Glutamatergic neuron (in vitro differentiated cells): ENCODE measurements at regions not wholly inside any gene's neighbourhood (a gene's known extent, or its start where the extent isn't known, plus 50 kb on each side); places are given as distances from the start of the nearest gene placed in this dataset.

Experiments used
- DNase-seq: peaks from one replicate; pipeline ENCODE4 v3.0.0; 2022
- H3K27ac Mint-ChIP-seq: one replicate; pipeline ENCODE4 v1.8.0; 2020; ENCODE audit warnings: mild to moderate bottlenecking, mixed read lengths, inconsistent platforms; ENCODE audit not compliant: unreplicated experiment
- H3K27me3 Mint-ChIP-seq: one replicate; pipeline ENCODE4 v1.8.0; 2020; ENCODE audit warnings: mild to moderate bottlenecking, moderate library complexity, mixed read lengths, inconsistent platforms; ENCODE audit not compliant: unreplicated experiment
- H3K36me3 Mint-ChIP-seq: one replicate; pipeline ENCODE4 v1.8.0; 2020; ENCODE audit warnings: mild to moderate bottlenecking, mixed read lengths, inconsistent platforms; ENCODE audit not compliant: unreplicated experiment
- H3K4me1 Mint-ChIP-seq: one replicate; pipeline ENCODE4 v1.8.0; 2020; ENCODE audit warnings: mild to moderate bottlenecking, low read depth, mixed read lengths, inconsistent platforms; ENCODE audit not compliant: unreplicated experiment
- H3K4me3 Mint-ChIP-seq: one replicate; pipeline ENCODE4 v1.8.0; 2020; ENCODE audit warnings: mild to moderate bottlenecking, mixed read lengths, inconsistent platforms; ENCODE audit not compliant: unreplicated experiment
- H3K9me3 Mint-ChIP-seq: one replicate; pipeline ENCODE4 v1.8.0; 2020; ENCODE audit warnings: mild to moderate bottlenecking, moderate library complexity, mixed read lengths, inconsistent platforms; ENCODE audit not compliant: unreplicated experiment
- TF ChIP-seq, protein P1 (sequence below): fragments of 200-600 bp; sonication (generic); IDR thresholded peaks from one replicate; pipeline ENCODE4 v1.5.0; 2021; ENCODE audit not compliant: partially characterized antibody, unreplicated experiment

GRCh38 chr14:103216399-103216798 is 93.1 kb downstream of the TNFAIP2 start:
- TF ChIP-seq, protein P1, sequence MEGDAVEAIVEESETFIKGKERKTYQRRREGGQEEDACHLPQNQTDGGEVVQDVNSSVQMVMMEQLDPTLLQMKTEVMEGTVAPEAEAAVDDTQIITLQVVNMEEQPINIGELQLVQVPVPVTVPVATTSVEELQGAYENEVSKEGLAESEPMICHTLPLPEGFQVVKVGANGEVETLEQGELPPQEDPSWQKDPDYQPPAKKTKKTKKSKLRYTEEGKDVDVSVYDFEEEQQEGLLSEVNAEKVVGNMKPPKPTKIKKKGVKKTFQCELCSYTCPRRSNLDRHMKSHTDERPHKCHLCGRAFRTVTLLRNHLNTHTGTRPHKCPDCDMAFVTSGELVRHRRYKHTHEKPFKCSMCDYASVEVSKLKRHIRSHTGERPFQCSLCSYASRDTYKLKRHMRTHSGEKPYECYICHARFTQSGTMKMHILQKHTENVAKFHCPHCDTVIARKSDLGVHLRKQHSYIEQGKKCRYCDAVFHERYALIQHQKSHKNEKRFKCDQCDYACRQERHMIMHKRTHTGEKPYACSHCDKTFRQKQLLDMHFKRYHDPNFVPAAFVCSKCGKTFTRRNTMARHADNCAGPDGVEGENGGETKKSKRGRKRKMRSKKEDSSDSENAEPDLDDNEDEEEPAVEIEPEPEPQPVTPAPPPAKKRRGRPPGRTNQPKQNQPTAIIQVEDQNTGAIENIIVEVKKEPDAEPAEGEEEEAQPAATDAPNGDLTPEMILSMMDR: no peak
- DNase-seq: no peak
- Mint-ChIP-seq H3K9me3 (peaks cover 3% of the 10 kb centered on the region), H3K27me3 (peaks cover 16% of the 10 kb centered on the region), H3K4me1 (no peaks in the 10 kb centered on the region), H3K36me3 (peaks cover 5% of the 10 kb centered on the region), H3K27ac (no peak overlapping the region), H3K4me3 (no peak overlapping the region)

- Mint-ChIP-seq H3K4me3 (no peak overlapping the region), H3K9me3 (peaks cover 3% of the 10 kb centered on the region), H3K36me3 (peaks cover 5% of the 10 kb centered on the region), H3K27ac (no peak overlapping the region), H3K4me1 (no peaks in the 10 kb centered on the region), H3K27me3 (peaks cover 18% of the 10 kb centered on the region)
- TF ChIP-seq, protein P1: no peak
- no peak for DNase-seq
Observed at GRCh38 chr14:103216857-103217256, 93.6 kb downstream of the TNFAIP2 start.

DNA sequence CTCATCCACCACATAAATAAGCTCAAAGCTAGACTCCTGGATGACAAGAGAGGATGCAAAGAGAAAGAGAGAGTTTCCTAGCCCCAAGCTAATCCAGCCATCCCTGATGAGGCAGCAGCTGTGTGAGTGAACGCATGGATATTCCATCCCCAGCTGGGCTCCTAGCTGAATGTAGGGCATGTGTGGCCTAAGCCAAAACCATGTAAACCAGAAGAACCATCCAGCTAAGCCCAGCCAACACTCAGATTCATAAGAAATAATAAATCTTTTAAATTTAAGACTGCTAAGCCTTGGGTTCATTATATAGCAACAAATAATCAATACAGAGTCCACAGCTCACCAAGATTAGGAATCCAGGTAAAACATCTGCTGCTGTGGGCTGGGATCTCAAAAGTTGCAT is 94.3 kb downstream of the TNFAIP2 start:
- H3K4me3 Mint-ChIP-seq: no peak overlapping the region
- H3K9me3 Mint-ChIP-seq: peaks cover 3% of the 10 kb centered on the region
- peaks cover 19% of the 10 kb centered on the region for H3K27me3 Mint-ChIP-seq
- H3K4me1 Mint-ChIP-seq: no peaks in the 10 kb centered on the region
- DNase-seq: no peak
- TF ChIP-seq, protein P1: no peak
- H3K36me3 Mint-ChIP-seq: peaks cover 5% of the 10 kb centered on the region
- no peak overlapping the region for H3K27ac Mint-ChIP-seq

DNA sequence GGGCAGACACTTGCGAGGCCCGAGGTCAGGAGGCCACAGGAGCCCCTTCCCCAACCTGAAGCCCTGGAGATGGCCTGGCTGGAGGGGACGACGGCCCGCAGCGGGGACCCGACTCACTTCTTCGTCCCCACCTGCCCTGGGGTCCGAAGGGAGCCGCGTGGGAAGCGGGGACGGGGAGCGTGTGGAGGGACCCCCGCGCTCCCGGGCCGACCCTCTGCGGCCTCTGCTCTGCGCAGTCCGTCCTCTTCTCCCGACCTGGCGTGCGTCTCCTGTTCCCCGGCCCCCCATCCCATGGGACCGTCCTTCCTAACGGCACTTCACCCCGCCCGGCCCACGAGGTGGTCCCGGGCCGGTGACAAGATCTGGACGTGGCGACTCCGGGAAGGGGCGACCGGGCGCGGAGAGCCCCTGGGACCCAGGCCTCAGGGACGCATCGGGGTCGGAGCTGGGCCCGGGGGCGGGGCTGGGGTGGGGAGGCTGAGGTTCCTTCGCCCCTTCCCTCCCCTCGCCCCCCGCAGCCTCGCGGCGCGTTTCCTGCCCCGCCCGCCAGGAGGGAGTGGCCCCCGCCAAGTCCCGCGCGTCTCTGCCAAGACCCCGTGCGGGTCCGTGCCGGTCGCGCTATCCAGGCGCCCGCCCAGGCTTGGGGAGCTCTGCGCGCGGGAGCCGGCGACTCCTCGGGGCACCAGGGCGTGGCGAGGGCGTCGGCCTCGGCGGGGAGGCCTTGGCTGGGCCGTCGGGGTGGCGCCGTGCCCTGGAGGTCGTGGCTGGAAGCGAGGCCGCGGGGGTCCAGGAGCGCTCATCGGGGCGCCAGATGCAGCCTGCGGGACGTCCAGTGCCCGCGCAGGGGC is 97.1 kb downstream of the TNFAIP2 start:
- Mint-ChIP-seq H3K27me3 (peaks cover 19% of the 10 kb centered on the region), H3K27ac (no peak overlapping the region), H3K36me3 (peaks cover 5% of the 10 kb centered on the region), H3K4me3 (no peak overlapping the region), H3K4me1 (no peaks in the 10 kb centered on the region), H3K9me3 (peaks cover 4% of the 10 kb centered on the region)
- TF ChIP-seq, protein P1: no peak
- DNase-seq: peak; percentile 42

- TF ChIP-seq, protein P1: no peak
- Mint-ChIP-seq H3K36me3 (peaks cover 5% of the 10 kb centered on the region), H3K4me3 (peak overlapping the region; percentile 34), H3K27ac (no peak overlapping the region), H3K4me1 (no peaks in the 10 kb centered on the region), H3K27me3 (peaks cover 17% of the 10 kb centered on the region), H3K9me3 (peaks cover 4% of the 10 kb centered on the region)
- DNase-seq: no peak
Observed at GRCh38 chr14:103220982-103221641, 97.9 kb downstream of the TNFAIP2 start.
